ENCODE measurements at regions not wholly inside any gene's neighbourhood (a gene's known extent, or its start where the extent isn't known, plus 50 kb on each side); places are given as distances from the start of the nearest gene placed in this dataset.

DNA sequence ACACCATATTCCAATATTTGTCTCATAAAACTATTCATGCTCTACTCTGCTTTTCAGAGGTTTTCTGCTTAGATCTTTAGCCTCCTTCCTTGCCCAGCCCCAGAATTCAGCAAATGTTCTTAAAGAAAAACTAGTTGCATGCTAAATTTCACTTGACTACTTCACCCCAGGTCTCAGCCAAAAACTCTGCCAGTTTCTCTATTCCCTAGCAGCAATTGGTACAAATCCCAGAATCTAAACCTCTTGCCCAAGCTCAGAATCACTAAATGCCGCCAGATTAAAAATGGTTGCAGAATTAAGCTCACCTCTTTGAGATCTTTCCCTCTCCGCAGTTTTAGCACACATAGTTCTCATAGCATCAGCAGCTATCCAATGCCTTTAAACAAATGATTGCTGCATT lies 331.2 kb upstream of the SMARCA2 start:
- Histone ChIP-seq H3K4me1 (ENCODE audit: control insufficient read depth in 1 of 2, insufficient read depth in 2 of 2, low read depth in 1 of 2, low read length in 1 of 2) (no peaks in the 10 kb centered on the region), H3K79me2 (ENCODE audit: insufficient read depth) (no peaks in the 10 kb centered on the region), H3K9me3 (peaks cover 5% of the 10 kb centered on the region; the same call in 1 of the 2 replicates), H3K4me2 (no peak overlapping the region), H4K20me1 (ENCODE audit: insufficient read depth) (no peaks in the 10 kb centered on the region), H3K9me2 (no peaks in the 10 kb centered on the region), H3F3A (replicated peaks; ENCODE audit: insufficient read depth) (no peaks in the 10 kb centered on the region), H3K27ac (ENCODE audit: low read depth in 2 of 2, low read length in 1 of 2) (no peak overlapping the region), H3K4me3 (ENCODE audit: low read depth in 2 of 2, low read length in 1 of 2) (no peak overlapping the region), H3K36me3 (replicated peaks in 1 of 2; ENCODE audit: control insufficient read depth in 1 of 2, insufficient read depth in 2 of 2, low read length in 1 of 2) (no peaks in the 10 kb centered on the region), H3K27me3 (ENCODE audit: insufficient read depth) (no peaks in the 10 kb centered on the region), H2AFZ (ENCODE audit: low read depth) (no peak overlapping the region), H3K9ac (no peak overlapping the region)
- CTCF ChIA-PET: no interaction called here
- no peak for DNase-seq
- POLR2A ChIA-PET: no interaction called here
- TF ChIP-seq, protein P1, sequence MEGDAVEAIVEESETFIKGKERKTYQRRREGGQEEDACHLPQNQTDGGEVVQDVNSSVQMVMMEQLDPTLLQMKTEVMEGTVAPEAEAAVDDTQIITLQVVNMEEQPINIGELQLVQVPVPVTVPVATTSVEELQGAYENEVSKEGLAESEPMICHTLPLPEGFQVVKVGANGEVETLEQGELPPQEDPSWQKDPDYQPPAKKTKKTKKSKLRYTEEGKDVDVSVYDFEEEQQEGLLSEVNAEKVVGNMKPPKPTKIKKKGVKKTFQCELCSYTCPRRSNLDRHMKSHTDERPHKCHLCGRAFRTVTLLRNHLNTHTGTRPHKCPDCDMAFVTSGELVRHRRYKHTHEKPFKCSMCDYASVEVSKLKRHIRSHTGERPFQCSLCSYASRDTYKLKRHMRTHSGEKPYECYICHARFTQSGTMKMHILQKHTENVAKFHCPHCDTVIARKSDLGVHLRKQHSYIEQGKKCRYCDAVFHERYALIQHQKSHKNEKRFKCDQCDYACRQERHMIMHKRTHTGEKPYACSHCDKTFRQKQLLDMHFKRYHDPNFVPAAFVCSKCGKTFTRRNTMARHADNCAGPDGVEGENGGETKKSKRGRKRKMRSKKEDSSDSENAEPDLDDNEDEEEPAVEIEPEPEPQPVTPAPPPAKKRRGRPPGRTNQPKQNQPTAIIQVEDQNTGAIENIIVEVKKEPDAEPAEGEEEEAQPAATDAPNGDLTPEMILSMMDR (IDR thresholded peaks at IDR 0.05): no peak
- TF ChIP-seq SIN3A (IDR thresholded peaks at IDR 0.05; ENCODE audit: borderline replicate concordance, low read depth, low read length) (no peak), MEF2A (IDR thresholded peaks at IDR 0.05; ENCODE audit: borderline replicate concordance, low read depth) (no peak)
- TF ChIP-seq, protein P2, sequence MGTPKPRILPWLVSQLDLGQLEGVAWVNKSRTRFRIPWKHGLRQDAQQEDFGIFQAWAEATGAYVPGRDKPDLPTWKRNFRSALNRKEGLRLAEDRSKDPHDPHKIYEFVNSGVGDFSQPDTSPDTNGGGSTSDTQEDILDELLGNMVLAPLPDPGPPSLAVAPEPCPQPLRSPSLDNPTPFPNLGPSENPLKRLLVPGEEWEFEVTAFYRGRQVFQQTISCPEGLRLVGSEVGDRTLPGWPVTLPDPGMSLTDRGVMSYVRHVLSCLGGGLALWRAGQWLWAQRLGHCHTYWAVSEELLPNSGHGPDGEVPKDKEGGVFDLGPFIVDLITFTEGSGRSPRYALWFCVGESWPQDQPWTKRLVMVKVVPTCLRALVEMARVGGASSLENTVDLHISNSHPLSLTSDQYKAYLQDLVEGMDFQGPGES (IDR thresholded peaks at IDR 0.05; ENCODE audit: low read depth, low read length): no peak
- TF ChIP-seq, protein P3, sequence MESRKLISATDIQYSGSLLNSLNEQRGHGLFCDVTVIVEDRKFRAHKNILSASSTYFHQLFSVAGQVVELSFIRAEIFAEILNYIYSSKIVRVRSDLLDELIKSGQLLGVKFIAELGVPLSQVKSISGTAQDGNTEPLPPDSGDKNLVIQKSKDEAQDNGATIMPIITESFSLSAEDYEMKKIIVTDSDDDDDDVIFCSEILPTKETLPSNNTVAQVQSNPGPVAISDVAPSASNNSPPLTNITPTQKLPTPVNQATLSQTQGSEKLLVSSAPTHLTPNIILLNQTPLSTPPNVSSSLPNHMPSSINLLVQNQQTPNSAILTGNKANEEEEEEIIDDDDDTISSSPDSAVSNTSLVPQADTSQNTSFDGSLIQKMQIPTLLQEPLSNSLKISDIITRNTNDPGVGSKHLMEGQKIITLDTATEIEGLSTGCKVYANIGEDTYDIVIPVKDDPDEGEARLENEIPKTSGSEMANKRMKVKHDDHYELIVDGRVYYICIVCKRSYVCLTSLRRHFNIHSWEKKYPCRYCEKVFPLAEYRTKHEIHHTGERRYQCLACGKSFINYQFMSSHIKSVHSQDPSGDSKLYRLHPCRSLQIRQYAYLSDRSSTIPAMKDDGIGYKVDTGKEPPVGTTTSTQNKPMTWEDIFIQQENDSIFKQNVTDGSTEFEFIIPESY (IDR thresholded peaks at IDR 0.05; ENCODE audit: borderline replicate concordance, low read depth): no peak
- 12% methylated on average over 2 of the region's 2 CpGs for WGBS (ENCODE audit: low lambda C conversion rate)

DNA sequence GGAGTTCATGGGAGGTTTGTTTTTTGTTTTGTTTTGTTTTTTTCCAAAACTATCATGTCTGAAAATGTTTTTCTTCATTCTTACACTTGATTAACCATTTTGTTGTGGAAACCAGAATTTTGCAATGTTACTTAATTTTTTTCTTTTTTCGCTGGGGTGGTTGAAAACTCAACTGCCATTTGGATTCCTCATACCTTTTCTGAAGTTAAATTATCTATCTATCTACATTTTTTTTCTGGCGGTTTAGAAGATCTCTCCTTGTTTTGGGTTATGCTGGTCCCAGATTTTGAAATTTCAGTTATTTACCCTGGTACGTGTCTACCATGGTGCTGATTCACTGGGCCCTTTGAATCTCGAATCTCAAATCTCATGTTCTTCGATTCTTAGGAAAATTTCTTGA lies 316.2 kb upstream of the SMARCA2 start:
- Histone ChIP-seq H3K79me2 (ENCODE audit: insufficient read depth) (no peaks in the 10 kb centered on the region), H3K9ac (no peak overlapping the region), H3K27ac (ENCODE audit: low read depth in 2 of 2, low read length in 1 of 2) (no peak overlapping the region), H3K4me1 (ENCODE audit: control insufficient read depth in 1 of 2, insufficient read depth in 2 of 2, low read depth in 1 of 2, low read length in 1 of 2) (no peaks in the 10 kb centered on the region), H2AFZ (ENCODE audit: low read depth) (no peak overlapping the region), H3K4me2 (no peak overlapping the region), H3F3A (replicated peaks; ENCODE audit: insufficient read depth) (no peaks in the 10 kb centered on the region), H3K27me3 (ENCODE audit: insufficient read depth) (no peaks in the 10 kb centered on the region), H3K36me3 (replicated peaks in 1 of 2; ENCODE audit: control insufficient read depth in 1 of 2, insufficient read depth in 2 of 2, low read length in 1 of 2) (no peaks in the 10 kb centered on the region), H3K9me2 (no peaks in the 10 kb centered on the region), H3K9me3 (no peaks in the 10 kb centered on the region; the same call in 1 of the 2 replicates), H3K4me3 (ENCODE audit: low read depth in 2 of 2, low read length in 1 of 2) (no peak overlapping the region), H4K20me1 (ENCODE audit: insufficient read depth) (no peaks in the 10 kb centered on the region)
- ChIA-PET CTCF (no interaction called here), POLR2A (no interaction called here)
- no peak for DNase-seq
- WGBS (ENCODE audit: low lambda C conversion rate): 9% methylated on average over 5 of the region's 5 CpGs
- TF ChIP-seq, protein P4, sequence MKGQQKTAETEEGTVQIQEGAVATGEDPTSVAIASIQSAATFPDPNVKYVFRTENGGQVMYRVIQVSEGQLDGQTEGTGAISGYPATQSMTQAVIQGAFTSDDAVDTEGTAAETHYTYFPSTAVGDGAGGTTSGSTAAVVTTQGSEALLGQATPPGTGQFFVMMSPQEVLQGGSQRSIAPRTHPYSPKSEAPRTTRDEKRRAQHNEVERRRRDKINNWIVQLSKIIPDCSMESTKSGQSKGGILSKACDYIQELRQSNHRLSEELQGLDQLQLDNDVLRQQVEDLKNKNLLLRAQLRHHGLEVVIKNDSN (IDR thresholded peaks at IDR 0.05; ENCODE audit: borderline replicate concordance, low read depth): no peak
- no peak for TF ChIP-seq TEAD4 (IDR thresholded peaks at IDR 0.05; ENCODE audit: borderline replicate concordance, insufficient read depth)
- TF ChIP-seq TAF1 (IDR thresholded peaks at IDR 0.05; ENCODE audit: borderline replicate concordance, low read depth, low read length): no peak
- no peak for TF ChIP-seq RFX5 (IDR thresholded peaks at IDR 0.05; ENCODE audit: low read length)
- TF ChIP-seq, protein P5, sequence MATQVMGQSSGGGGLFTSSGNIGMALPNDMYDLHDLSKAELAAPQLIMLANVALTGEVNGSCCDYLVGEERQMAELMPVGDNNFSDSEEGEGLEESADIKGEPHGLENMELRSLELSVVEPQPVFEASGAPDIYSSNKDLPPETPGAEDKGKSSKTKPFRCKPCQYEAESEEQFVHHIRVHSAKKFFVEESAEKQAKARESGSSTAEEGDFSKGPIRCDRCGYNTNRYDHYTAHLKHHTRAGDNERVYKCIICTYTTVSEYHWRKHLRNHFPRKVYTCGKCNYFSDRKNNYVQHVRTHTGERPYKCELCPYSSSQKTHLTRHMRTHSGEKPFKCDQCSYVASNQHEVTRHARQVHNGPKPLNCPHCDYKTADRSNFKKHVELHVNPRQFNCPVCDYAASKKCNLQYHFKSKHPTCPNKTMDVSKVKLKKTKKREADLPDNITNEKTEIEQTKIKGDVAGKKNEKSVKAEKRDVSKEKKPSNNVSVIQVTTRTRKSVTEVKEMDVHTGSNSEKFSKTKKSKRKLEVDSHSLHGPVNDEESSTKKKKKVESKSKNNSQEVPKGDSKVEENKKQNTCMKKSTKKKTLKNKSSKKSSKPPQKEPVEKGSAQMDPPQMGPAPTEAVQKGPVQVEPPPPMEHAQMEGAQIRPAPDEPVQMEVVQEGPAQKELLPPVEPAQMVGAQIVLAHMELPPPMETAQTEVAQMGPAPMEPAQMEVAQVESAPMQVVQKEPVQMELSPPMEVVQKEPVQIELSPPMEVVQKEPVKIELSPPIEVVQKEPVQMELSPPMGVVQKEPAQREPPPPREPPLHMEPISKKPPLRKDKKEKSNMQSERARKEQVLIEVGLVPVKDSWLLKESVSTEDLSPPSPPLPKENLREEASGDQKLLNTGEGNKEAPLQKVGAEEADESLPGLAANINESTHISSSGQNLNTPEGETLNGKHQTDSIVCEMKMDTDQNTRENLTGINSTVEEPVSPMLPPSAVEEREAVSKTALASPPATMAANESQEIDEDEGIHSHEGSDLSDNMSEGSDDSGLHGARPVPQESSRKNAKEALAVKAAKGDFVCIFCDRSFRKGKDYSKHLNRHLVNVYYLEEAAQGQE (IDR thresholded peaks at IDR 0.05; ENCODE audit: low read depth, low read length): no peak
- TF ChIP-seq, protein P3 (IDR thresholded peaks at IDR 0.05; ENCODE audit: borderline replicate concordance, low read depth): no peak
- TF ChIP-seq SMC3 (IDR thresholded peaks at IDR 0.05; ENCODE audit: low read depth, low read length): no peak
- TF ChIP-seq FOXM1 (IDR thresholded peaks at IDR 0.05; ENCODE audit: low read depth): no peak
- no peak for TF ChIP-seq FOXJ3 (CRISPR knock-in tag; IDR thresholded peaks at IDR 0.05)
- TF ChIP-seq, protein P6, sequence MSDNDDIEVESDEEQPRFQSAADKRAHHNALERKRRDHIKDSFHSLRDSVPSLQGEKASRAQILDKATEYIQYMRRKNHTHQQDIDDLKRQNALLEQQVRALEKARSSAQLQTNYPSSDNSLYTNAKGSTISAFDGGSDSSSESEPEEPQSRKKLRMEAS (IDR thresholded peaks at IDR 0.05; ENCODE audit: low read depth): no peak
- no peak for TF ChIP-seq POLR2AphosphoS5 (IDR thresholded peaks at IDR 0.05; ENCODE audit: low read depth, low read length)
